ENCODE measurements at regions not wholly inside any gene's neighbourhood (a gene's known extent, or its start where the extent isn't known, plus 50 kb on each side); places are given as distances from the start of the nearest gene placed in this dataset.
A peak's percentile ranks its signal among the peaks of the same experiment; 100 is the strongest.

- TF ChIP-seq, protein P1, sequence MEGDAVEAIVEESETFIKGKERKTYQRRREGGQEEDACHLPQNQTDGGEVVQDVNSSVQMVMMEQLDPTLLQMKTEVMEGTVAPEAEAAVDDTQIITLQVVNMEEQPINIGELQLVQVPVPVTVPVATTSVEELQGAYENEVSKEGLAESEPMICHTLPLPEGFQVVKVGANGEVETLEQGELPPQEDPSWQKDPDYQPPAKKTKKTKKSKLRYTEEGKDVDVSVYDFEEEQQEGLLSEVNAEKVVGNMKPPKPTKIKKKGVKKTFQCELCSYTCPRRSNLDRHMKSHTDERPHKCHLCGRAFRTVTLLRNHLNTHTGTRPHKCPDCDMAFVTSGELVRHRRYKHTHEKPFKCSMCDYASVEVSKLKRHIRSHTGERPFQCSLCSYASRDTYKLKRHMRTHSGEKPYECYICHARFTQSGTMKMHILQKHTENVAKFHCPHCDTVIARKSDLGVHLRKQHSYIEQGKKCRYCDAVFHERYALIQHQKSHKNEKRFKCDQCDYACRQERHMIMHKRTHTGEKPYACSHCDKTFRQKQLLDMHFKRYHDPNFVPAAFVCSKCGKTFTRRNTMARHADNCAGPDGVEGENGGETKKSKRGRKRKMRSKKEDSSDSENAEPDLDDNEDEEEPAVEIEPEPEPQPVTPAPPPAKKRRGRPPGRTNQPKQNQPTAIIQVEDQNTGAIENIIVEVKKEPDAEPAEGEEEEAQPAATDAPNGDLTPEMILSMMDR (IDR thresholded peaks at IDR 0.05), result peak; percentile 24 to 70 (median 52)
- no peak for TF ChIP-seq EP300 (IDR thresholded peaks at IDR 0.05; ENCODE audit: low read depth)
Observed at GRCh38 chr11:112795142-112795815, 165.9 kb upstream of the NCAM1 start.

Measured in transverse colon (tissue), 3 donors.